ENCODE measurements at regions not wholly inside any gene's neighbourhood (a gene's known extent, or its start where the extent isn't known, plus 50 kb on each side); places are given as distances from the start of the nearest gene placed in this dataset.
"Not testable (repeated sequence)": the region's sequence is repeated elsewhere in the genome, so short reads cannot be mapped to it uniquely, and the experiment has no call there.

DNA sequence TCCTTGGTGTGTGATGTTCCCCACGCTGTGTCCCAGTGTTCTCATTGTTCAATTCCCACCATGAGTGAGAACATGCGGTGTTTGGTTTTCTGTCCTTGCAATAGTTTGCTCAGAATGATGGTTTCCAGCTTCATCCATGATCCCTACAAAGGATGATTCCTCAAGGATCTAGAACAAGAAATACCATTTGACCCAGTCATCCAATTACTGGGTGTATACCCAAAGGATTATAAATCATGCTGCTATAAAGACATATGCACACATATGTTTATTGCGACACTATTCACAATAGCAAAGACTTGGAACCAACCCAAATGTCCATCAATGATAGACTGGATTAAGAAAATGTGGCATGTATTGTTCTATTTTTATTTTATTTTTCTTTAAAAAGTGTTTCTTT is 1351.3 kb upstream of the CDH9 start:
- TF ChIP-seq EZH2phosphoT487, CTCF (IDR thresholded peaks at IDR 0.05): not testable (repeated sequence)
